KBM-7 (cell line): ENCODE measurements at regions not wholly inside any gene's neighbourhood (a gene's known extent, or its start where the extent isn't known, plus 50 kb on each side); places are given as distances from the start of the nearest gene placed in this dataset.
A peak's percentile ranks its signal among the peaks of the same experiment; 100 is the strongest.

Experiments
- DNase-seq: peaks from one replicate; pipeline ENCODE4 v3.0.0-alpha.2; 2015
- in situ Hi-C: fragments of 300-500 bp; cut with MboI; formaldehyde crosslinking; loops from 2 replicates; pipeline ENCODE4 v1.14.3; 2020; ENCODE audit warnings: low sequenced_read_pairs, low pct_unique_long_range_greater_than_20kb, mixed read lengths

DNA sequence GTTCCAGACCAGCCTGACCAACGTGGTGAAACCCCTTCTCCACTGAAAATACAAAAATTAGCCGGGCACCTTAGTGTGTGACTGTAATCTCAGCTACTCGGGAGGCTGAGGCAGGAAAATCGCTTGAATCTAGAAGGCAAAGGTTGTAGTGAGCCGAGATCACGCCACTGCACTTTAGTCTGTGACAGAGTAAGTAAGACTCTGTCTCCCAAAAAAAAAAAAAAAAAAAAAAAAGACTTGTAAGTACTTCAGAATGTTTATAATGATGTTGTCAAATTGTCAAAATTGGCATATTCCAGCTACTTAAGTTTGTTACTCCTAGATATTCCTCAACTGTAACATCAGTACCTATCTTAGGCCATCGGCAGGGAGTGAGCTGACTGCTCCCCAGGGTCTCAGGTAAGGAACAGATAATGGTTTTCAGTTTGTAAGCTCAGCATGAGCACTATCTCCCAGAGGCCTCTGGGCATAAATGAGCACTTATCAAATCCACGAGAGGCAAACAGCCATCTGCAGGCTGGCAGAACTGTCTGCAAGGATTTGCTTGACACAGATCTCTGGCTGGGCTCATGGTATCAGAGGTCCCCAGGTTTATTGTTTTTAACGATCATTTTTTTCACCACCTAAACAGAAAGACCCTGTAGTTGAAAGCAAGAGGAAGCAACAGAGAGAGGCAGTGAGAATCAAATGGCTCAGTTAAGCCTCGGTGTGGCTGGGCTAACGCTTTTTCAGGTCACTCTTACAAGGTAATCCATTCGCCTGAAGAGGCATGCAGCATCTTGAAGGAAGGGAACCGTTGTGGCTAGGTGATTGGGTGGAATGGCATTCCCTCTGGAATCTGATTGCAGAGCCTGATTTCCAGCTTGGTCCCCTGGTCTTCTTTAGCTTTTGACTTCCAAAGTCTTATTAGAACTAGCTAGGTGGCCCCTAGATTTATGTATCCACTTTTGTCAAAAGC lies 115.9 kb downstream of the LY86 start:
- DNase-seq: no peak
- in situ Hi-C loops: no loop called here

DNA sequence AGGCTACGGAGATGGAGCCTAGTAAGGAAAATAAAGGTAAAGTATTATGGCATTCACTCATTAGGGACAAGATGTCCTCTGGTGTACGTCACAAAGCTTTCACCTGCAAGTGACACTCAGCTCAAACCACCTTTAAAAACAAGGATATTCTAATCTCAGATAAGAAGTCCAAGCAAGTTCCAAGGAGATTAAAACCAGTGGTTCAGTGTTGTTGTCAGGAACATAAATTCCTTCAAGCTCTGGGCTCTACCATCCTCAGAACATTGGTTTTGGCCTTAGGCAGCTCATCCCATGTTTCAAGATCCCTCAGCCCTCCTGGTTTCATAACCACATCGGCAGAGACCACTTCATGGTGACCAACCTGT lies 116.5 kb downstream of the LY86 start:
- in situ Hi-C loops: no loop called here
- no peak for DNase-seq

DNA sequence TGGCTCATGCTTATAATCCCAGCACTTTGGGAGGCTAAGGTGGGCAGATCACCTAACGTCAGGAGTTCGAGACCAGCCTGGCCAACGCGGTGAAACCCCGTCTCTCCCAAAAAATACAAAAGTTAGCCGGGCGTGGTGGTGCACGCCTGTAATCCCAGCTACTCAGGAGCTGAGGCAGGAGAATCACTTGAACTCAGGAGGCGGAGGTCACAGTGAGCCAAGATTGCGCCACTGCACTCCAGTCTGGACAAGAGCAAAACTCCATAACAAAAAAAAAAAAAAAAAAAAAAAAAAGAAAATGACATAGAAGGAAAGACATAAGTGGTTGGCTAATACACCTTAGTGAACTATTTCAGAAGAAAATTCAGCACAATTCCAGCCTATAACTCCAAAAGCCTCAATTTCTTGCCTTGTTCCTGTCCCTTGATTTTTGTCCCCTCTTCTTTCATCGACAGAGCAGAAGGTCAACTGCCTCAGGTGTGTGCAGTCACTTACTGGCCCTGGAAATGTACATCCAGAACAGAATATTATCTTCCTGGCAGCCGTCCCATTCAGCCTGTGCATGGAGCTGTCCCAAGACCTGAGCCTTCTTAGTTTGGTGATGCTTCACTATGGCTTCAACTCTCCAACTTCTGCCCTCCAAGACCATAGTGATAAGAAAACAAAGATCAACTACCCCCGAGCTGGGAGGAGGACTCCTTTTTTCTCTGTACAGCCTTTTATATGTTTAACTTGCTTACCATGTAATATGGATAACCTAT lies 117.6 kb downstream of the LY86 start:
- in situ Hi-C loops: no loop called here
- no peak for DNase-seq

DNA sequence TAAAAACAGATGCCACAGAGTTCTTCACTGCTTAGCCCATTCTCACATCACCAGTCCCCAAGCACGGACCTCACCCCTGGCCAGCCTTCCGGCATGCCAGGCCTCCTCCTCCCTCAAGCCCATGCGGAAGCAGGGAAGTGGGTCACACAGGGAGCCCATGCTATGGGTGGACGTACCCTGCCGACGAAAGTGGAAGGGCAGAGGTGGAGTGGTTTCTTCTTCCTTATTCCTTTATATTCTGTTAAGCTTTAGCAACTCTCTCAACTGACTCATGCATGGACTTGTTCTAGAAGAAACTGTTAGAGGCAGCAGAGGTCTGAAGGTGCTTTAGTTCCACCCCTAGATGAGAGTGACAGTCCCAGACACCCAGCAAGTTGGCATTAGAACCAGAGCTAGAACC lies 118.6 kb downstream of the LY86 start:
- in situ Hi-C loops: no loop called here
- no peak for DNase-seq

DNA sequence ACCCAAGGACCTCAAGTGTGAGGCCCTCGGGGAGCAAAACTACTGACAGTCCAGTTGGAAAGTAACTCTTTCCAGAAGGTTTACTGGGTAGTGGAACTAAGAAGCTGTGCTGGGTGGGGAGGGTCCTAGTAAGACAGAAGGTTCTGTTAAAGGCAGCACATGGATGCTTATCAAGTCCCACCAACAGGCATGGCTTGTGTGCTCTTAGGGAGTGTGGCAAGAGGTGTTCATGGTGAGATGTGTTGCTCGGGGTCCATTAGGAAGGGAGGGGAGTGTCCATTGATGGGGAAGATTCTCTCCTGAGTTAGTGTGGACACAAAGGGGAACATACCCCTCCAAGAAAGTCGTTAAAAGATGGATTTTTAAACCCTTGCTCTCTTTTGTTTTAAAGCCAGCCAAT lies 120.6 kb downstream of the LY86 start:
- in situ Hi-C loops: no loop called here
- no peak for DNase-seq

DNA sequence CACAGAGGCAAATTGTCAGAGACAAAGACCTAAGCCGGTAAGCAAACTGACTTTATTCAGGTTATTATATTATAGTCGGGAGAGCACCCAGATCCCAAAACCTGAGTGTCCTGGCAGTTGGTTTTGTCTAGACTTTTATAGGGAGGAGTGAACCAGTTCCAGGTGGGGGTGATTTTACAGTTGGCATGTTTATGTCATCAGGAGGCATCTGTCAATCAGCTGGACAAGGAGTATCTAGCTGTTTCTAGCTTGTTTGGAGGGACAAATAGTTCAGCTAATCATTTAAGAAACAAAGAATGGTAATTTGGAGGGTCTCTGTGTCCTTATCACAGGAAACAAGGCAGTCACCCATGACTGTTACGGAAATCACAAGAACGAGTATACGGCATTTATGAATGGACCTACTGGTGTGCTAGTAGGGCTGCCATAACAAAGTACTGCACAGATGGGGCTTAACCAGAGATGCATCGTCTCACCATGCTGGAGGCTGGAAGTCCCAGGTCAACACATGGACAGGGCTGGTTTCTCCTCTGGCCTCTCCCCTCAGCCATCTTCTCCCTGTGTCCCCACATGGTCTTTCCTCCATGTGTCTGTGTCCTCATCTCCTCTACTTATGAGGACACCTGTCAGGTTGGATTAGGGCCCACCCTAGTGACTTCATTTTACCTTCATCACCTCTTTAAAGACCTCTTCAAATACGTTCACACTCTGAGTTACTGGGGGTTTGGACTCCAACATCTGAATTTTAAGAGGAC lies 122.7 kb downstream of the LY86 start:
- no peak for DNase-seq
- in situ Hi-C loops: no loop called here

DNA sequence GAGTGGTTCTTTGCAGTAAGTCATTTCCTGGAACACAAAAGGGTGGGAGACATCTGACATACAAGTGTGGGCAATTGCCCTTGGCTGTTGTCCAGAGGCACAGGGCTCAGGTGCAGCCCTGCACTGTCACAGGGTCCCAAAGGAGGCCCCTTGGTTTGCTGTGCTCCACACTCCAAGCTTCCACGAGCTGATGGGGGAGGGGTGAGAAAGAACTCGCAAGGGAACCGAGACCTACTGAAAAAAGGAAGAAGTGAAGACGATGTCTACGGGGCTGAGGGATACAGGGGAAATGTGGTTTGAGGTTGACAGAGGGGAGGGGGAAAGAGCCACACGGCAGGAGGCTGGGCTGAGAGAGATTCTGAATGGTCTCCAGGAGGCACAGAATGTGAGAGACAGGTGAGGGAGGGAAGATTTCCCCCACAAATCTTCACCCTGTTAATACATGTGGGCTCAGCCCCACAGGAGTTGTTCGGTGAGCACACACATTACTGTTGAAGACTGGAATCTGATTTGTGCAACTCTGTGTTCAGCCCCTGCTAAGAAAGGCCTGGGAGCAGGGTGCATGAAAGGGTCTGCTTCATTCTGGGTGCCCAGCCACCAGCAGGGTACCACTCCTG lies 123.4 kb downstream of the LY86 start:
- DNase-seq: peak; percentile 97
- in situ Hi-C loops: no loop called here

DNA sequence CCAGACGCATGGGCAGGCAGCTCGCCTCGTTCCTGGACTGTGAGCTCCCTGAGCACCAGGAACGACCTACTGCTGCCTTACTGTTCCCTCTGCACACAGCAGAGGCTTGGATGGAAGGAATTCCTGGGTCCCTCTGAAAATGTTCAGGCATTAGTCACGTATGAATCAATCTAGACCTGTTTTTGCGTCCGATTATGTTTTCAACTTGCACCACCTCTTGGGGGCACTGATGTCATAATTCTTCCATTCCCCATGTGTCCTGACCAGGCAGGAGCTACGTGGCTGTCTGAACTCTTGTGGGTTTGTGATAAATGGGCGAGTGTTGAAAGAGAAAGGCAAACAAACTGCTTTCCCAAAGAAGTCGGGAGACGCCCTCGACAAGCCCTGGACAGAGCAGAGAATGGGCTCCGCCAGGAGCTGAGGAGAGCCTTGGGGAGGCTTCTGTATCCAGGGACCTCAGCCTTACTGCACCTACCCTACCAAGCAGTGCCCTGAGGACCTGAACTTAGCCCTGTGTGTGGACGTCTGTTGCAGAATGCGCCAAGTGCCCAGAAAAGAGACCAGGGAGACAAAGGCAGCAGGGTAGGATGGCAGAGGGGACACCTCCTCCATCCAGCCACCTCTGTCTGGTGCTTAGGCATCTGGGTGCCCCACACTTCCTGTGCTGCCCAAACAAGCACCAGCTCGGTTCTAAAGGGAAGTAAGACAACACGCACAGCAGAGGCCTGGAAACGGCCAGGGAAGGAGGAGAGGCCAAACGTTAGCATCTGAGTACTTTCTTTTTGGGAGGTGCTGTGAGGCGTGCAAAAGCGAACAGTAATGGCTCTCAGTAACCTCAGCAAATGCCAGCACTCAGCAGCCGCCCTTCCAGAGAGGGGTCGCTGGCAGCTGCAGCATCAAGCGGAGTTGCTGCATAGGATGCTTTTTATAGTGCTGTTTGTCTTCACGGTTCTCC lies 124.2 kb downstream of the LY86 start:
- peak; percentile 91 for DNase-seq

DNA sequence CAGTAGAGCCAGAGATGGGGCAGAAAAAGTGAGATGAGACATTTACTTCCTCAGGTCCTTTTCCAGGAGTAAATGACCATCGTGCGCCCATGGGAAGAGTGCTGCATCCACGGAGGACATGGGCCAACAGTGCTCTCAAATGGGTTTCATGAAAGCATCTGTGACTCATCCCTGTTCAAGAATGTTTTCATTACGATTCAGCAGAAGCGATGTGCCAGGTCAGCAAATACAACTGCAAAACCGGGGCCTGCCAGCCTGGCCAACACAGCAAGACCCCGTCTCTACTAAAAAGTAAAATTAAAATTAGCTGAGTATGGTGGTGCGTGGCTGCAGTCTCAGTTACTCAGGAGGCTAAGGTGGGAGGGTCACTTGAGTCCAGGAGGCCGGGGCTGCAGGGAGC lies 125.1 kb downstream of the LY86 start:
- in situ Hi-C loops: no loop called here
- DNase-seq: no peak

More for the DNA sequence above, 124.2 kb downstream of the LY86 start:
- in situ Hi-C loops: no loop called here

DNA sequence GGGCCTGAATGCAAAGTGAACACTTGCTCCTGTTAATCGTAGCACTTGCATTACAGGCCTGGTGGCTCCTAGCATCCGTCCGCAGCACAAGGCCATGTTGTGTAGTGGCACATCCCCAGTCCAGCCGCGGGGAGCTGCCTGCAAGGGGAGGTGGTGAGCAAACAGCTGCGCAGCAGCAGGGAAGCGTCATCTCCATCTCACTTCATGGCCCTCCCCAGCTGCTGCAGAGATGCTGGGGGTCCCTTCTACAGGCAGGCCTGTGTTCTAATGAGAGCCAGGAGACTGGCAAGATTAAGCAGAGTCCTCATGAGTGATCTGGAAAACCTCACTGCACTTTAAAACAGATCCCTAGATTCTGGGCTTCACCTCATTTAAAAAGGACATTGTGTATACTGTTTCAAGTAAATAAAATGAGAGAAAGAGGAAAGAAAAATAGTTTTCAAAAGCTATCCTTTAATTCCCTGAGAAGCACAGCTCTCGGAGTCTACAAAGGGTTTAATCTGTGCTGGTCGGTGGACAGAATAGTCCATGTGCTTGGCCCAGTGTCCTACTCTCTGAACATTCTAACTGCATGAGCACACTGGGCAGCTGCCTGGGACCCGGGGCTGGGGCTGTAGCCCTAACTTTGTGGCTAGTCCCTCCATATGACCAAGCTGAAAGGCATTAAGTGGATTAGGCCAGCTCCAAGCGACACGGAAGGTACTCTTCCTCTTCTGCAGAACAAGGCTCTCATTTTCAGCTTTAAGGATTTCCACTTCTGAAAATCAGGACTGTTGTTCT lies 125.8 kb downstream of the LY86 start:
- in situ Hi-C loops: no loop called here
- DNase-seq: no peak

DNA sequence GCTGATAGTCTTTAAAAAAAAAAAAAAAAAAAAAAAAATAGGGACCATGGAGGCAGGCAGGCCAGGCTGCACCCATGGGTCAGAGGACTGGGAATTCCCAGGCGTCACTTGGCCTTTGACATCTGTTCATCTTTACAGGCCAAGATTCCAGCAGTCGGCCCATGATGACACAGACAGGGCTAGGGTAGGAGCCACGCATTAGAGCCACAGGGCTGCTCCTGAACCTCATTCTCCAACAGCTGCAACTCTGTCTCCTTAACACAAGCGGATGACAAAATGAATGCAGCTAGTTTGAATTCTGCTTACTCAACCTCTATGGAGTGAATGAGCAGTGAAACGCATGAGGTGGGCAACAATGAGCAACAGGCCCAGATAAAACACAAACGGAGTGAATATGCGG lies 126.4 kb downstream of the LY86 start:
- in situ Hi-C loops: no loop called here
- DNase-seq: no peak

DNA sequence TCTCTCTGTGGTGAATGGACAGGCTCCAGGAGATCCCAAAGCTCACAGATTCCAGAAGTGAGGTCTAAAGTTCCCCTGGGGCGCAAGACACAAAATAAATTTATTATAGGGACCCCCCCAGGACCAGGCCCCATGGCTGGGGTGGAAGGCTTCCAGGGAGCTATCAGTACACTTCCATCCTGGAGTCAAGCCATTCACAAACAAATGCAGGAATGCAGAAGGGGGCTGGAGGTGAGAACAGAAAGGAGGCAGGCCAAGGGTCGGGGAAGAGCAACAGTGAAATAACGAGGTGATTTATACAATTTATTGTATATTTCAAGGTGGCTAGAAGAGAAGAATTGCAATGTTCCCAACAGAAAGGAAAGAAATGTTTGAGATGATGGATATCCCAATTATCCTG lies 126.9 kb downstream of the LY86 start:
- DNase-seq: no peak
- in situ Hi-C loops: no loop called here

DNA sequence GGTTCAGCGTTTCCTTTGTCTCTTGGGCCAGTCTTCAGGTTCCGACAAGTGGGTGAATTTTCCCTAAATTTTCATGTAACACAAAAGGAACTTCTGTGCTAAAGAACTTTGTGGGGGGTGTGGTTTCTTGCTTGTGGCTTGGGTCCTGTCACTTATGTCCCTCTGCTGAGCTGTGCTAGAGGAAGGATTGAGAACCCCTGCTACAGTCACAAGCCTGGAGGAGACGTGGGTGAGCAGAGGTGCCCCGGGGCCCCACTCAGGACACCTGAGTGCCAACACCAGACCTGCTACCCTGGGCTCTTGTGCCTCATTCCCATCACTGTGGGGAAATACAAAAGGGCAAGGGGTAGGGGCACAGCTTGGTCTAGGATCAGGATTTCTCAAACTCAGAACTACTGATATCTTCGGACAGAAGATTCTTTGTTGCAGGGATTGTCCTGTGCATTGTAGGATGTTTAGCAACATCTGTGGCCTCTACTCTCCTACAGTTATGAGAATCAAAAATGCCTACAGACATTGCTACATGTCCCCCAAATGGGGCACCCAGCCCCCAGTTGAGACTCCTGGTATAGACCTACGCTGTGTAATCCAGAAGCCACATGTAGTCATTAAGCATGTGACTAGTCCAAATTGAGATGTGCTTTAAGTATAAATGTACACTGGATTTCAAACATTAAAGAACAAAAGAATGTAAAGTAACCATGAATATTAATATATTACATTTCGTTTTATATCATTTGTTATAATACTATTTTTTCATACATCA lies 128.7 kb downstream of the LY86 start:
- in situ Hi-C loops: no loop called here
- DNase-seq: no peak

DNA sequence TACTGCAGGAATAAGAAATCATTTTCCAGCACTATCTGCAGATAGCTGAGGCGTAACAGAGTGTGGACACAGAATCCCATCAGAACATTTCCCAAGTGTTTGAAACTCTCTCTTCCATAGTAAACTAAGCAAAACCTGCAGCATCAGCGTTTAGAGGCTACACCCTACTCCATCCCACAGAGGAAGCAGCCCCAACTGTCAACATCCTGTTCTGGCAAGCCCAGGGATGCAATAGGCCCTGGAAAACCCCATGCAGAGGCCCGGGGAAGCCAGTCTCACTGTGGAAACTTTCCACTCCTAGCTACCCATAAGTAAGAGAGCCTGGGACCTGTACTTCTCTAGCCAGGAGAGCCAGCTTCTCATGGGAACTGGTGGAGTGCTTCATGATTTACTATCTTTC lies 129.4 kb downstream of the LY86 start:
- in situ Hi-C loops: no loop called here
- DNase-seq: peak; percentile 76

DNA sequence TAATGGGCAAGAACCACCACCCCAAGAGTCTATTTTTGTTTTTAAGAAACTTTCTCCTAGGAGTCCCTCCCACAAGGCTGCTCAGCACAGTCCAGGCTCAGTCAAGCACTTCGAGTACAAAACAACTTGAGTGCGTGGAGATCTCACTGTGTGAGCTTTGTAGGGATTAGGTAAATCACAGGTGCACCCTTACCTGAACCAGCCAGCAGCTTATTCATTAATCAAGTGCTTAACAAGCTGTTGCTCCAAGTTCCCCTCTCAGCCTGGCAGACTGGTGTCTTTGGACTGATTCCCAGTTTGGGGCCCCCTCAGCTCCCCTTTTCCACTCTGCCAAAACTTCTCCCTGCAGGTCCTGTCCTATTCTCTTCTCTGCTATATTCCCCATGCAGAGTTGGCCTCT lies 133.1 kb downstream of the LY86 start:
- in situ Hi-C loops: no loop called here
- DNase-seq: no peak

DNA sequence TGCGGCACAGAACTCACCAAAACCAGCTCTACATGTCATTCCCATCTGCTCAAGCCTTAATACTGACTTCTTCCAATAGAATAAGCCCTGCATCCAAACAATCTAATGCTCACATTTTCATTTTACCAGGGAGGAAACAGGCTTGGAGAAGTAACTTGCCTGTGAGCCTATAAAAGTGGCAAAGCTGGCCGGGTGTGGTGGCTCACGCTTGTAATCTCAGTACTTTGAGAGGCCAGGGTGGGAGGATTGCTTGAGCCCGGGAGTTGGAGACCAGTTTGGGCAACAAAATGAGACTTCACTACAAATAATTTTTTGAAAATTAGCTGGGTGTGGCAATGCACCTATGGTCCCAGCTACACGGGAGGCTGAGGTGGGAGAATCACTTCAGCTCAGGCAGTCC lies 133.7 kb downstream of the LY86 start:
- in situ Hi-C loops: no loop called here
- no peak for DNase-seq

DNA sequence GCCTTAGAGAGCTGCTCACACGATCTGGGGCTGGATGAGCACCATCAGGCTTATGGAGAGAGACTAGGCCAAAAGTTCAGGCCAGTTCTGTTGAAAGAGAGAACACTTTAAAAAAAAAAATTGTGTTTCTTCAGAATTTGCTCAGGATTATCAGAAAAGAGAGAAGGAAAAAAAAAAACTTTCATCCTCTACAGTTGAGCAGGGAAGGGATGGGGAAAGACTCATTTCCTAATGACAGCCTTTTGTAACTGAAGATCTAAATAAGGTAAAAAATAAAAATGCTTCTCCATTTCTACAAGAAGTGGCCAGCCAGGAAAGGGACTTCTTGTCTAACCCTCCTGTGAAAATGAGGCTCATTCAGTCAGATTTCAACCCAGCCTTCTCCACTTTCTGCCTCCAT lies 134.8 kb downstream of the LY86 start:
- in situ Hi-C loops: no loop called here
- no peak for DNase-seq
